H9 (cell line): ENCODE measurements at regions not wholly inside any gene's neighbourhood (a gene's known extent, or its start where the extent isn't known, plus 50 kb on each side); places are given as distances from the start of the nearest gene placed in this dataset.

ENCODE experiments used
- DNase-seq: peaks from one replicate; pipeline ENCODE4 v3.0.0-alpha.2; 2017
- H2AFZ ChIP-seq: one replicate; pipeline ENCODE4 v1.6.1; 2013; ENCODE audit warnings: mild to moderate bottlenecking, low read length, control low read depth, moderate library complexity
- H2AK5ac ChIP-seq: 2 replicates; pipeline ENCODE4 v1.6.1; 2013; ENCODE audit warnings: low read length, control low read depth, mixed read lengths; ENCODE audit not compliant: insufficient read length
- H2BK120ac ChIP-seq: one replicate; pipeline ENCODE4 v1.6.1; 2013; ENCODE audit warnings: low read depth, mild to moderate bottlenecking, low read length, control low read depth, inconsistent platforms; ENCODE audit not compliant: poor library complexity, severe bottlenecking
- H2BK12ac ChIP-seq: 2 replicates; pipeline ENCODE4 v1.6.1; 2013; ENCODE audit warnings: low read length, control low read depth, mixed read lengths, low read depth; ENCODE audit not compliant: insufficient read length
- H2BK15ac ChIP-seq: 2 replicates; pipeline ENCODE4 v1.6.1; 2013; ENCODE audit warnings: low read depth, low read length, control low read depth
- H2BK20ac ChIP-seq: one replicate; pipeline ENCODE4 v1.6.1; 2013; ENCODE audit warnings: low read depth, mild to moderate bottlenecking, low read length, control low read depth, inconsistent platforms; ENCODE audit not compliant: poor library complexity, severe bottlenecking
- H2BK5ac ChIP-seq: 2 replicates; pipeline ENCODE4 v1.6.1; 2013; ENCODE audit warnings: low read length, control low read depth, mixed read lengths; ENCODE audit not compliant: insufficient read length
- H3K14ac ChIP-seq: 2 replicates; pipeline ENCODE4 v1.6.1; 2013; ENCODE audit warnings: low read length, control low read depth; ENCODE audit not compliant: insufficient read depth
- H3K18ac ChIP-seq: 2 replicates; pipeline ENCODE4 v1.6.1; 2013; ENCODE audit warnings: low read depth, mild to moderate bottlenecking, mixed read lengths, low read length, control low read depth; ENCODE audit not compliant: insufficient read length
- H3K23ac ChIP-seq: 2 replicates; pipeline ENCODE4 v1.6.1; 2013; ENCODE audit warnings: low read length, control low read depth, mixed read lengths, low read depth; ENCODE audit not compliant: insufficient read length
- H3K23me2 ChIP-seq: 2 replicates; pipeline ENCODE4 v1.6.1; 2013; ENCODE audit warnings: low read depth, mild to moderate bottlenecking, mixed read lengths, low read length, control low read depth; ENCODE audit not compliant: insufficient read length, poor library complexity, severe bottlenecking
- H3K27ac ChIP-seq: 2 replicates; pipeline ENCODE4 v1.5.1; 2013; ENCODE audit warnings: low read length, control low read depth, mixed read lengths, low read depth; ENCODE audit not compliant: insufficient read length
- H3K27me3 ChIP-seq: 2 replicates; pipeline ENCODE4 v1.6.1; 2013; ENCODE audit warnings: low read length, control low read depth, inconsistent platforms; ENCODE audit not compliant: insufficient read depth
- H3K4ac ChIP-seq: 2 replicates; pipeline ENCODE4 v1.6.1; 2013; ENCODE audit warnings: low read depth, mild to moderate bottlenecking, control low read depth, inconsistent platforms, low read length, moderate library complexity
- H3K4me1 ChIP-seq: 2 replicates; pipeline ENCODE4 v1.6.1; 2013; ENCODE audit warnings: low read length, control low read depth, inconsistent platforms; ENCODE audit not compliant: insufficient read depth
- H3K4me2 ChIP-seq: 2 replicates; pipeline ENCODE4 v1.6.1; 2013; ENCODE audit warnings: low read length, control low read depth, mixed read lengths; ENCODE audit not compliant: insufficient read length, insufficient read depth
- H3K56ac ChIP-seq: 2 replicates; pipeline ENCODE4 v1.6.1; 2013; ENCODE audit warnings: low read depth, mild to moderate bottlenecking, mixed read lengths, low read length, control low read depth; ENCODE audit not compliant: insufficient read length
- H3K79me1 ChIP-seq: 2 replicates; pipeline ENCODE4 v1.6.1; 2013; ENCODE audit warnings: low read depth, mild to moderate bottlenecking, moderate library complexity, low read length, control low read depth, inconsistent platforms; ENCODE audit not compliant: insufficient read depth, poor library complexity, severe bottlenecking
- H3K79me2 ChIP-seq: 2 replicates; pipeline ENCODE4 v1.6.1; 2013; ENCODE audit warnings: low read length, control low read depth, inconsistent platforms; ENCODE audit not compliant: insufficient read depth
- H3K9ac ChIP-seq: 2 replicates; pipeline ENCODE4 v1.6.1; 2013; ENCODE audit warnings: low read length, control low read depth, mixed read lengths; ENCODE audit not compliant: insufficient read length; ENCODE audit errors: extremely low read depth
- H3K9me3 ChIP-seq: one replicate; pipeline ENCODE4 v1.6.1; 2013; ENCODE audit warnings: low read depth, low read length, inconsistent platforms; ENCODE audit not compliant: control insufficient read depth
- H3T11ph ChIP-seq: one replicate; pipeline ENCODE4 v1.6.1; 2013; ENCODE audit warnings: mild to moderate bottlenecking, low read length, control low read depth, inconsistent platforms
- H4K20me1 ChIP-seq: one replicate; pipeline ENCODE4 v1.6.1; 2013; ENCODE audit not compliant: control insufficient read depth, insufficient read length, insufficient read depth
- H4K5ac ChIP-seq: 2 replicates; pipeline ENCODE4 v1.6.1; 2013; ENCODE audit warnings: low read depth, mild to moderate bottlenecking, mixed read lengths, low read length, control low read depth; ENCODE audit not compliant: insufficient read length
- H4K8ac ChIP-seq: replicated peaks from 2 replicates; pipeline ENCODE4 v1.6.1; 2013; ENCODE audit warnings: low read length, control low read depth, mixed read lengths, low read depth; ENCODE audit not compliant: insufficient read length
- H4K91ac ChIP-seq: 2 replicates; pipeline ENCODE4 v1.6.1; 2013; ENCODE audit warnings: low read depth, mild to moderate bottlenecking, moderate library complexity, mixed read lengths, low read length, control low read depth; ENCODE audit not compliant: insufficient read length
- H3K27ac Mint-ChIP-seq, 3 experiments: 2 replicates in 2 of 3; 3 replicates in 1 of 3; pipeline ENCODE4 v1.8.0; 2020 to 2021; ENCODE audit warnings: mixed read lengths in 3 of 3, mild to moderate bottlenecking in 1 of 3, moderate library complexity in 1 of 3
- H3K27me3 Mint-ChIP-seq: 2 replicates; pipeline ENCODE4 v1.8.0; 2021; ENCODE audit warnings: low read depth, mild to moderate bottlenecking, moderate library complexity, mixed read lengths
- H3K36me3 Mint-ChIP-seq, 3 experiments: 2 replicates in 2 of 3; 3 replicates in 1 of 3; pipeline ENCODE4 v1.8.0; 2020 to 2021; ENCODE audit warnings: low read depth in 3 of 3, mixed read lengths in 3 of 3; ENCODE audit not compliant: insufficient read depth in 1 of 3
- H3K4me1 Mint-ChIP-seq, 2 experiments: 2 replicates each; pipeline ENCODE4 v1.8.0; 2020; ENCODE audit warnings: mixed read lengths in 2 of 2
- H3K4me3 Mint-ChIP-seq, 2 experiments: 2 replicates in 1 of 2; 3 replicates in 1 of 2; pipeline ENCODE4 v1.8.0; 2020 to 2021; ENCODE audit warnings: mild to moderate bottlenecking in 2 of 2, mixed read lengths in 2 of 2, moderate library complexity in 1 of 2
- H3K9me3 Mint-ChIP-seq, 2 experiments: 2 replicates in 1 of 2; 3 replicates in 1 of 2; pipeline ENCODE4 v1.8.0; 2020; ENCODE audit warnings: mild to moderate bottlenecking in 2 of 2, mixed read lengths in 2 of 2, moderate library complexity in 1 of 2
- WGBS: extraction: QIAGEN DNeasy Blood & Tissue Kit; methylation state at CpG from one replicate; pipeline ENCODE4 v1.1.7; 2013; ENCODE audit warnings: missing lambda C conversion rate, low lambda C conversion rate, mixed read lengths; ENCODE audit not compliant: insufficient read length; ENCODE audit errors: extremely low coverage; 5-methylcytosine and 5-hydroxymethylcytosine counted together
- TF ChIP-seq, protein P1 (sequence below): fragments of 200-600 bp; sonication (generic); conservative IDR thresholded peaks from 3 replicates; pipeline ENCODE4 v1.8.0; 2021; ENCODE audit warnings: antibody characterized with exemption, mild to moderate bottlenecking

GRCh38 chr3:177318559-177318958 is 121.3 kb upstream of the TBL1XR1 start:
- Histone ChIP-seq H4K5ac (no peak overlapping the region), H3K18ac (no peak overlapping the region), H3K79me1 (no peaks in the 10 kb centered on the region), H3K14ac (no peak overlapping the region), H3T11ph (no peak overlapping the region), H3K4ac (no peak overlapping the region), H4K20me1 (no peaks in the 10 kb centered on the region), H2BK15ac (no peak overlapping the region), H2BK20ac (no peak overlapping the region), H3K27me3 (no peaks in the 10 kb centered on the region), H3K27ac (no peak overlapping the region), H3K4me2 (no peak overlapping the region), H4K91ac (no peak overlapping the region), H2BK120ac (no peak overlapping the region), H2AK5ac (no peak overlapping the region), H3K9ac (no peak overlapping the region), H2BK12ac (no peak overlapping the region), H2AFZ (no peak overlapping the region), H3K4me1 (no peaks in the 10 kb centered on the region), H2BK5ac (no peak overlapping the region), H4K8ac (no peak overlapping the region), H3K56ac (no peak overlapping the region), H3K79me2 (no peaks in the 10 kb centered on the region), H3K23ac (no peak overlapping the region), H3K23me2 (no peaks in the 10 kb centered on the region), H3K9me3 (no peaks in the 10 kb centered on the region)
- Mint-ChIP-seq H3K9me3 (peaks cover 4 to 8% of the 10 kb centered on the region in 2 experiments; a peak in 4 of 5 replicates), H3K27ac (no peak overlapping the region), H3K27me3 (no peaks in the 10 kb centered on the region), H3K4me3 (no peak overlapping the region), H3K4me1 (peaks cover 0 to 4% of the 10 kb centered on the region in 2 experiments; a peak in 2 of 4 replicates), H3K36me3 (peaks cover 0 to 6% (median 3%) of the 10 kb centered on the region in 3 experiments; a peak in 2 of 7 replicates)
- TF ChIP-seq, protein P1, sequence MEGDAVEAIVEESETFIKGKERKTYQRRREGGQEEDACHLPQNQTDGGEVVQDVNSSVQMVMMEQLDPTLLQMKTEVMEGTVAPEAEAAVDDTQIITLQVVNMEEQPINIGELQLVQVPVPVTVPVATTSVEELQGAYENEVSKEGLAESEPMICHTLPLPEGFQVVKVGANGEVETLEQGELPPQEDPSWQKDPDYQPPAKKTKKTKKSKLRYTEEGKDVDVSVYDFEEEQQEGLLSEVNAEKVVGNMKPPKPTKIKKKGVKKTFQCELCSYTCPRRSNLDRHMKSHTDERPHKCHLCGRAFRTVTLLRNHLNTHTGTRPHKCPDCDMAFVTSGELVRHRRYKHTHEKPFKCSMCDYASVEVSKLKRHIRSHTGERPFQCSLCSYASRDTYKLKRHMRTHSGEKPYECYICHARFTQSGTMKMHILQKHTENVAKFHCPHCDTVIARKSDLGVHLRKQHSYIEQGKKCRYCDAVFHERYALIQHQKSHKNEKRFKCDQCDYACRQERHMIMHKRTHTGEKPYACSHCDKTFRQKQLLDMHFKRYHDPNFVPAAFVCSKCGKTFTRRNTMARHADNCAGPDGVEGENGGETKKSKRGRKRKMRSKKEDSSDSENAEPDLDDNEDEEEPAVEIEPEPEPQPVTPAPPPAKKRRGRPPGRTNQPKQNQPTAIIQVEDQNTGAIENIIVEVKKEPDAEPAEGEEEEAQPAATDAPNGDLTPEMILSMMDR, result no peak
- WGBS, result no CpG with 5 or more reads among the region's 1 CpG
- no peak for DNase-seq
